ENCODE measurements at regions not wholly inside any gene's neighbourhood (a gene's known extent, or its start where the extent isn't known, plus 50 kb on each side); places are given as distances from the start of the nearest gene placed in this dataset.

GRCh38 chr6:23176883-23177282 lies 607.5 kb downstream of the HDGFL1 start:
- H3K9me2 ChIP-seq (ENCODE audit: low read depth, low read length), result no peaks in the 10 kb centered on the region
- no peak overlapping the region for H3K4me2 ChIP-seq (ENCODE audit: low read length)
- H3K9ac ChIP-seq (ENCODE audit: low read length), result no peak overlapping the region
- no peak overlapping the region for H2AFZ ChIP-seq (ENCODE audit: low read length)
- H3K27me3 ChIP-seq (ENCODE audit: insufficient read depth, low read length), result no peaks in the 10 kb centered on the region
- H3K79me2 ChIP-seq (ENCODE audit: insufficient read depth, low read length), result no peaks in the 10 kb centered on the region
- no peaks in the 10 kb centered on the region for H3F3A ChIP-seq (ENCODE audit: insufficient read depth, low read length)
- H4K20me1 ChIP-seq (ENCODE audit: insufficient read depth, low read length), result no peaks in the 10 kb centered on the region
- no peaks in the 10 kb centered on the region for H3K36me3 ChIP-seq (ENCODE audit: insufficient read depth, low read length)
- H3K27ac ChIP-seq (ENCODE audit: low read depth, low read length, poor library complexity, severe bottlenecking), result no peak overlapping the region
- H3K4me3 ChIP-seq (ENCODE audit: low read depth, low read length, poor library complexity, severe bottlenecking), result no peak overlapping the region
- TF ChIP-seq EZH2 (IDR thresholded peaks at IDR 0.05; ENCODE audit: borderline replicate concordance, low read length), result no peak
- TF ChIP-seq CTCF (IDR thresholded peaks at IDR 0.05; ENCODE audit: low read length), result no peak; the same call in 1 of the 2 replicates
- H3K9me3 ChIP-seq (ENCODE audit: low read length), result no peaks in the 10 kb centered on the region
- H3K4me1 ChIP-seq (ENCODE audit: insufficient read depth, low read length, severe bottlenecking), result no peaks in the 10 kb centered on the region

GRCh38 chr6:23177806-23178205 lies 608.4 kb downstream of the HDGFL1 start:
- no peak overlapping the region for H3K9ac ChIP-seq (ENCODE audit: low read length)
- H3K27me3 ChIP-seq (ENCODE audit: insufficient read depth, low read length), result no peaks in the 10 kb centered on the region
- H3K9me2 ChIP-seq (ENCODE audit: low read depth, low read length), result no peaks in the 10 kb centered on the region
- TF ChIP-seq CTCF (IDR thresholded peaks at IDR 0.05; ENCODE audit: low read length) (no peak), EZH2 (IDR thresholded peaks at IDR 0.05; ENCODE audit: borderline replicate concordance, low read length) (no peak)
- no peaks in the 10 kb centered on the region for H3K79me2 ChIP-seq (ENCODE audit: insufficient read depth, low read length)
- no peaks in the 10 kb centered on the region for H4K20me1 ChIP-seq (ENCODE audit: insufficient read depth, low read length)
- H3F3A ChIP-seq (ENCODE audit: insufficient read depth, low read length), result no peaks in the 10 kb centered on the region
- H3K36me3 ChIP-seq (ENCODE audit: insufficient read depth, low read length), result no peaks in the 10 kb centered on the region
- H3K9me3 ChIP-seq (ENCODE audit: low read length), result no peaks in the 10 kb centered on the region
- H3K27ac ChIP-seq (ENCODE audit: low read depth, low read length, poor library complexity, severe bottlenecking), result no peak overlapping the region
- H3K4me2 ChIP-seq (ENCODE audit: low read length), result no peak overlapping the region
- H2AFZ ChIP-seq (ENCODE audit: low read length), result no peak overlapping the region
- H3K4me3 ChIP-seq (ENCODE audit: low read depth, low read length, poor library complexity, severe bottlenecking), result no peak overlapping the region
- no peaks in the 10 kb centered on the region for H3K4me1 ChIP-seq (ENCODE audit: insufficient read depth, low read length, severe bottlenecking)

- Histone ChIP-seq H3K9me2 (ENCODE audit: low read depth, low read length) (no peaks in the 10 kb centered on the region), H3K4me1 (ENCODE audit: insufficient read depth, low read length, severe bottlenecking) (no peaks in the 10 kb centered on the region), H3K4me2 (ENCODE audit: low read length) (no peak overlapping the region), H3K4me3 (ENCODE audit: low read depth, low read length, poor library complexity, severe bottlenecking) (no peak overlapping the region), H2AFZ (ENCODE audit: low read length) (no peak overlapping the region), H3K27ac (ENCODE audit: low read depth, low read length, poor library complexity, severe bottlenecking) (no peak overlapping the region), H3K9ac (ENCODE audit: low read length) (no peak overlapping the region), H3K79me2 (ENCODE audit: insufficient read depth, low read length) (no peaks in the 10 kb centered on the region), H3F3A (ENCODE audit: insufficient read depth, low read length) (no peaks in the 10 kb centered on the region), H3K36me3 (ENCODE audit: insufficient read depth, low read length) (no peaks in the 10 kb centered on the region), H3K27me3 (ENCODE audit: insufficient read depth, low read length) (no peaks in the 10 kb centered on the region), H4K20me1 (ENCODE audit: insufficient read depth, low read length) (no peaks in the 10 kb centered on the region), H3K9me3 (ENCODE audit: low read length) (no peaks in the 10 kb centered on the region)
- TF ChIP-seq CTCF (IDR thresholded peaks at IDR 0.05; ENCODE audit: low read length), result no peak
- no peak for TF ChIP-seq EZH2 (IDR thresholded peaks at IDR 0.05; ENCODE audit: borderline replicate concordance, low read length)
These were observed 610.6 kb downstream of the HDGFL1 start for GRCh38 chr6:23179994-23180393.

All from OCI-LY1 (cell line).